Fibroblast of lung (primary cell): ENCODE measurements at regions not wholly inside any gene's neighbourhood (a gene's known extent, or its start where the extent isn't known, plus 50 kb on each side); places are given as distances from the start of the nearest gene placed in this dataset.
"Not testable (repeated sequence)": the region's sequence is repeated elsewhere in the genome, so short reads cannot be mapped to it uniquely, and the experiment has no call there.

Experiments used
- CTCF ChIP-seq, 2 donors: IDR thresholded peaks in 1 of 2; conservative IDR thresholded peaks in 1 of 2; 1 replicate in 1 of 2; 2 replicates in 1 of 2; pipeline ENCODE4 v1.5.1; 2011 to 2012; ENCODE audit warnings: low read length in 2 of 2, control low read depth in 1 of 2, inconsistent platforms in 1 of 2, low read depth in 1 of 2, mild to moderate bottlenecking in 1 of 2
- EZH2 ChIP-seq: IDR thresholded peaks from 2 replicates; pipeline ENCODE4 v1.5.1; 2012; ENCODE audit warnings: low read length, control low read depth, mild to moderate bottlenecking; ENCODE audit errors: missing control alignments

- TF ChIP-seq CTCF (conservative IDR thresholded peaks at IDR 0.05 in 1 of 2, IDR thresholded peaks at IDR 0.05 in 1 of 2; ENCODE audit: low read depth in 1 of 2, low read length in 2 of 2); EZH2: not testable (repeated sequence)
Measured at GRCh38 chrX:40525901-40526300, 54.9 kb upstream of the ATP6AP2 start.
